WTC11 (cell line): ENCODE measurements at regions not wholly inside any gene's neighbourhood (a gene's known extent, or its start where the extent isn't known, plus 50 kb on each side); places are given as distances from the start of the nearest gene placed in this dataset.

Experiments used
- ATAC-seq: fragments of 200-7000 bp; cut with Tn5 transposase; 2 replicates; pipeline ENCODE4 v1.10.0; 2021; ENCODE audit warnings: mild to moderate bottlenecking, moderate library complexity
- CTCF ChIA-PET: fragments of 300-600 bp; sonication (Branson Sonifier 250); formaldehyde crosslinking; loops from one replicate; lab custom pipeline; 2021; ENCODE audit warnings: antibody characterized with exemption; lab: Charles Lee
- POLR2A ChIA-PET: fragments of 350-600 bp; sonication (Branson Sonifier 250); formaldehyde crosslinking; loops from one replicate; lab custom pipeline; 2021; ENCODE audit warnings: antibody characterized with exemption; lab: Charles Lee
- DNase-seq: peaks from one replicate; pipeline ENCODE4 v3.0.0; 2021; ENCODE audit warnings: low spot score
- H3K27ac Mint-ChIP-seq: 2 replicates; pipeline ENCODE4 v1.8.0; 2021; ENCODE audit warnings: mixed read lengths
- H3K27me3 Mint-ChIP-seq: 2 replicates; pipeline ENCODE4 v1.8.0; 2021; ENCODE audit warnings: low read depth, mild to moderate bottlenecking, moderate library complexity, mixed read lengths
- H3K36me3 Mint-ChIP-seq: 2 replicates; pipeline ENCODE4 v1.8.0; 2021; ENCODE audit warnings: mixed read lengths
- H3K4me1 Mint-ChIP-seq: 2 replicates; pipeline ENCODE4 v1.8.0; 2022; ENCODE audit warnings: mixed read lengths
- H3K4me3 Mint-ChIP-seq: 2 replicates; pipeline ENCODE4 v1.8.0; 2021; ENCODE audit warnings: mild to moderate bottlenecking, moderate library complexity, mixed read lengths
- H3K9me3 Mint-ChIP-seq: 2 replicates; pipeline ENCODE4 v1.8.0; 2021; ENCODE audit warnings: mixed read lengths
- CREM ChIP-seq: sonication (generic); formaldehyde crosslinking; IDR thresholded peaks from 2 replicates; pipeline ENCODE4 v1.8.1; 2022; ENCODE audit warnings: mild to moderate bottlenecking, missing genetic modification reagents, moderate library complexity
- CTCF ChIP-seq: fragments of 200-600 bp; IDR thresholded peaks from 2 replicates; pipeline ENCODE4 v1.8.0; 2022; ENCODE audit warnings: antibody characterized with exemption
- EMX1 ChIP-seq: fragments of 250-450 bp; sonication (Bioruptor Pico); IDR thresholded peaks from 2 replicates; pipeline ENCODE4 v1.8.0; 2021; ENCODE audit warnings: mild to moderate bottlenecking
- ESRRA ChIP-seq: sonication (generic); formaldehyde crosslinking; IDR thresholded peaks from 2 replicates; pipeline ENCODE4 v1.8.1; 2022; ENCODE audit warnings: mild to moderate bottlenecking, missing genetic modification reagents, borderline replicate concordance
- FOXP4 ChIP-seq: sonication (generic); formaldehyde crosslinking; IDR thresholded peaks from 2 replicates; pipeline ENCODE4 v1.8.0; 2022; ENCODE audit warnings: mild to moderate bottlenecking, missing genetic modification reagents
- GABPB1 ChIP-seq: sonication (generic); formaldehyde crosslinking; IDR thresholded peaks from 2 replicates; pipeline ENCODE4 v1.8.1; 2023; ENCODE audit warnings: mild to moderate bottlenecking, missing genetic modification reagents
- GRHL2 ChIP-seq: fragments of 250-450 bp; sonication (Bioruptor Pico); IDR thresholded peaks from 2 replicates; pipeline ENCODE4 v1.8.0; 2022; ENCODE audit warnings: mild to moderate bottlenecking, moderate library complexity; ENCODE audit not compliant: insufficient replicate concordance, severe bottlenecking
- MXD4 ChIP-seq: fragments of 250-450 bp; sonication (Bioruptor Pico); IDR thresholded peaks from 2 replicates; pipeline ENCODE4 v1.8.0; 2021; ENCODE audit warnings: mild to moderate bottlenecking, moderate library complexity, borderline replicate concordance
- OVOL2 ChIP-seq: fragments of 250-450 bp; sonication (Bioruptor Pico); IDR thresholded peaks from 2 replicates; pipeline ENCODE4 v1.9.0; 2021; ENCODE audit warnings: mild to moderate bottlenecking, borderline replicate concordance
- PRDM15 ChIP-seq: sonication (generic); formaldehyde crosslinking; IDR thresholded peaks from 2 replicates; pipeline ENCODE4 v1.8.0; 2022; ENCODE audit warnings: missing genetic modification reagents
- RORB ChIP-seq: fragments of 250-450 bp; sonication (Bioruptor Pico); IDR thresholded peaks from 2 replicates; pipeline ENCODE4 v1.9.0; 2021; ENCODE audit warnings: mild to moderate bottlenecking
- SMAD3 ChIP-seq: sonication (generic); formaldehyde crosslinking; IDR thresholded peaks from 2 replicates; pipeline ENCODE4 v1.8.0; 2022; ENCODE audit warnings: missing genetic modification reagents, mild to moderate bottlenecking, borderline replicate concordance
- SOX15 ChIP-seq: fragments of 250-450 bp; sonication (Bioruptor Pico); IDR thresholded peaks from 2 replicates; pipeline ENCODE4 v1.9.0; 2021; ENCODE audit warnings: mild to moderate bottlenecking
- SP1 ChIP-seq: sonication (generic); formaldehyde crosslinking; conservative IDR thresholded peaks from 2 replicates; pipeline ENCODE4 v1.8.1; 2022; ENCODE audit warnings: missing genetic modification reagents
- ZNF138 ChIP-seq: sonication (generic); formaldehyde crosslinking; conservative IDR thresholded peaks from 2 replicates; pipeline ENCODE4 v1.8.1; 2022; ENCODE audit warnings: mild to moderate bottlenecking, moderate library complexity, missing genetic modification reagents
- ZSCAN18 ChIP-seq: fragments of 250-450 bp; sonication (Bioruptor Pico); IDR thresholded peaks from 2 replicates; pipeline ENCODE4 v2.1.2; 2022; ENCODE audit warnings: mild to moderate bottlenecking, moderate library complexity
- TF ChIP-seq, protein P1 (sequence below): sonication (generic); formaldehyde crosslinking; IDR thresholded peaks from 2 replicates; pipeline ENCODE4 v1.8.0; 2023; ENCODE audit warnings: missing genetic modification reagents, mild to moderate bottlenecking, borderline replicate concordance

GRCh38 chr12:84463741-84464495, 448.7 kb downstream of the SLC6A15 start:
- no peak for TF ChIP-seq CREM
- no peak for TF ChIP-seq FOXP4 (CRISPR knock-in tag)
- no peak for TF ChIP-seq GABPB1
- TF ChIP-seq PRDM15 (CRISPR knock-in tag): no peak
- TF ChIP-seq EMX1 (CRISPR knock-in tag): no peak
- no peak for TF ChIP-seq ZNF138 (CRISPR knock-in tag)
- TF ChIP-seq SMAD3 (CRISPR knock-in tag): no peak
- no peak for TF ChIP-seq MXD4 (CRISPR knock-in tag)
- no peak for TF ChIP-seq ZSCAN18 (CRISPR knock-in tag)
- TF ChIP-seq OVOL2 (CRISPR knock-in tag): no peak
- TF ChIP-seq ESRRA (CRISPR knock-in tag): no peak
- no peak for TF ChIP-seq RORB
- TF ChIP-seq CTCF: no peak
- TF ChIP-seq, protein P1, sequence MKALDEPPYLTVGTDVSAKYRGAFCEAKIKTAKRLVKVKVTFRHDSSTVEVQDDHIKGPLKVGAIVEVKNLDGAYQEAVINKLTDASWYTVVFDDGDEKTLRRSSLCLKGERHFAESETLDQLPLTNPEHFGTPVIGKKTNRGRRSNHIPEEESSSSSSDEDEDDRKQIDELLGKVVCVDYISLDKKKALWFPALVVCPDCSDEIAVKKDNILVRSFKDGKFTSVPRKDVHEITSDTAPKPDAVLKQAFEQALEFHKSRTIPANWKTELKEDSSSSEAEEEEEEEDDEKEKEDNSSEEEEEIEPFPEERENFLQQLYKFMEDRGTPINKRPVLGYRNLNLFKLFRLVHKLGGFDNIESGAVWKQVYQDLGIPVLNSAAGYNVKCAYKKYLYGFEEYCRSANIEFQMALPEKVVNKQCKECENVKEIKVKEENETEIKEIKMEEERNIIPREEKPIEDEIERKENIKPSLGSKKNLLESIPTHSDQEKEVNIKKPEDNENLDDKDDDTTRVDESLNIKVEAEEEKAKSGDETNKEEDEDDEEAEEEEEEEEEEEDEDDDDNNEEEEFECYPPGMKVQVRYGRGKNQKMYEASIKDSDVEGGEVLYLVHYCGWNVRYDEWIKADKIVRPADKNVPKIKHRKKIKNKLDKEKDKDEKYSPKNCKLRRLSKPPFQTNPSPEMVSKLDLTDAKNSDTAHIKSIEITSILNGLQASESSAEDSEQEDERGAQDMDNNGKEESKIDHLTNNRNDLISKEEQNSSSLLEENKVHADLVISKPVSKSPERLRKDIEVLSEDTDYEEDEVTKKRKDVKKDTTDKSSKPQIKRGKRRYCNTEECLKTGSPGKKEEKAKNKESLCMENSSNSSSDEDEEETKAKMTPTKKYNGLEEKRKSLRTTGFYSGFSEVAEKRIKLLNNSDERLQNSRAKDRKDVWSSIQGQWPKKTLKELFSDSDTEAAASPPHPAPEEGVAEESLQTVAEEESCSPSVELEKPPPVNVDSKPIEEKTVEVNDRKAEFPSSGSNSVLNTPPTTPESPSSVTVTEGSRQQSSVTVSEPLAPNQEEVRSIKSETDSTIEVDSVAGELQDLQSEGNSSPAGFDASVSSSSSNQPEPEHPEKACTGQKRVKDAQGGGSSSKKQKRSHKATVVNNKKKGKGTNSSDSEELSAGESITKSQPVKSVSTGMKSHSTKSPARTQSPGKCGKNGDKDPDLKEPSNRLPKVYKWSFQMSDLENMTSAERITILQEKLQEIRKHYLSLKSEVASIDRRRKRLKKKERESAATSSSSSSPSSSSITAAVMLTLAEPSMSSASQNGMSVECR (CRISPR knock-in tag): no peak
- TF ChIP-seq SP1 (CRISPR knock-in tag): no peak
- TF ChIP-seq GRHL2: no peak
- TF ChIP-seq SOX15 (CRISPR knock-in tag): no peak
- no peaks in the 10 kb centered on the region for H3K36me3 Mint-ChIP-seq
- H3K27me3 Mint-ChIP-seq: no peaks in the 10 kb centered on the region
- no peaks in the 10 kb centered on the region for H3K4me1 Mint-ChIP-seq
- ATAC-seq (no peak), DNase-seq (no peak)
- H3K9me3 Mint-ChIP-seq: peaks cover 4% of the 10 kb centered on the region; the same call in 1 of the 2 replicates
- CTCF ChIA-PET: no interaction called here
- no peak overlapping the region for H3K4me3 Mint-ChIP-seq
- H3K27ac Mint-ChIP-seq: no peak overlapping the region
- POLR2A ChIA-PET: no interaction called here
